Renal cortical epithelial cell (primary cell): ENCODE measurements at regions not wholly inside any gene's neighbourhood (a gene's known extent, or its start where the extent isn't known, plus 50 kb on each side); places are given as distances from the start of the nearest gene placed in this dataset.
"Not testable (repeated sequence)": the region's sequence is repeated elsewhere in the genome, so short reads cannot be mapped to it uniquely, and the experiment has no call there.

Experiments used
- DNase-seq: peaks from one replicate; pipeline ENCODE4 v3.0.0-alpha.2; 2011; ENCODE audit warnings: low read depth

GRCh38 chr1:203559523-203559922 is 65.6 kb downstream of the OPTC start:
- peak; percentile 26 for DNase-seq

GRCh38 chr1:203561761-203562160 is 64.9 kb upstream of the ATP2B4 start:
- DNase-seq = not testable (repeated sequence)

GRCh38 chr1:203563291-203563690 is 63.3 kb upstream of the ATP2B4 start:
- no peak for DNase-seq

GRCh38 chr1:203564024-203564423 is 62.6 kb upstream of the ATP2B4 start:
- DNase-seq = no peak

- DNase-seq = no peak
Observed at GRCh38 chr1:203565049-203565448, 61.6 kb upstream of the ATP2B4 start.

- DNase-seq = no peak
Observed at GRCh38 chr1:203565981-203566380, 60.7 kb upstream of the ATP2B4 start.

- DNase-seq = not testable (repeated sequence)
Observed at GRCh38 chr1:203566966-203567365, 59.7 kb upstream of the ATP2B4 start.

- no peak for DNase-seq
Observed at GRCh38 chr1:203567596-203567995, 59.0 kb upstream of the ATP2B4 start.

- peak; percentile 84 for DNase-seq
Observed at GRCh38 chr1:203569490-203570318, 56.9 kb upstream of the ATP2B4 start.

GRCh38 chr1:203570805-203571204 is 55.8 kb upstream of the ATP2B4 start:
- DNase-seq = peak; percentile 83

GRCh38 chr1:203571661-203572060 is 55.0 kb upstream of the ATP2B4 start:
- DNase-seq = no peak

GRCh38 chr1:203572134-203572625 is 54.5 kb upstream of the ATP2B4 start:
- DNase-seq = peak; percentile 43

GRCh38 chr1:203573730-203574129 is 52.9 kb upstream of the ATP2B4 start:
- DNase-seq = no peak
